Right atrium auricular region (tissue), 2 donors: ENCODE measurements at regions not wholly inside any gene's neighbourhood (a gene's known extent, or its start where the extent isn't known, plus 50 kb on each side); places are given as distances from the start of the nearest gene placed in this dataset.
"Not testable (repeated sequence)": the region's sequence is repeated elsewhere in the genome, so short reads cannot be mapped to it uniquely, and the experiment has no call there.

ENCODE experiments used
- DNase-seq: peaks from one replicate; pipeline ENCODE4 v3.0.0-alpha.2; 2019; ENCODE audit warnings: low spot score
- H3K27ac ChIP-seq, 2 donors: fragments of 200-600 bp; sonication (generic); 1 replicate in 1 of 2; 2 replicates in 1 of 2; pipeline ENCODE4 v1.5.1; 2016 to 2019
- H3K27me3 ChIP-seq, 2 donors: fragments of 200-600 bp; sonication (generic); one replicate each; pipeline versions ENCODE4 v1.5.1 to v1.6.0; 2017 to 2019
- H3K36me3 ChIP-seq: fragments of 200-600 bp; sonication (generic); one replicate; pipeline ENCODE4 v1.5.1; 2016
- H3K4me1 ChIP-seq, 2 donors: fragments of 200-600 bp; sonication (generic); one replicate each; pipeline versions ENCODE4 v1.5.1 to v1.6.0; 2017 to 2019
- H3K4me3 ChIP-seq, 2 donors: fragments of 200-600 bp; sonication (generic); 1 replicate in 1 of 2; 2 replicates in 1 of 2; pipeline ENCODE4 v1.5.1; 2017 to 2019; ENCODE audit warnings: mild to moderate bottlenecking in 1 of 2, moderate library complexity in 1 of 2
- H3K9me3 ChIP-seq, 2 donors: fragments of 200-600 bp; sonication (generic); one replicate each; pipeline ENCODE4 v1.5.1; 2019
- CTCF ChIP-seq, 2 donors: fragments of 200-600 bp; sonication (generic); IDR thresholded peaks; one replicate each; pipeline ENCODE4 v1.5.1; 2019; ENCODE audit warnings: antibody characterized with exemption in 2 of 2

- Histone ChIP-seq H3K9me3 (no peaks in the 10 kb centered on the region), H3K4me3 (no peak overlapping the region), H3K4me1 (no peaks in the 10 kb centered on the region), H3K36me3 (no peaks in the 10 kb centered on the region), H3K27ac (no peak overlapping the region), H3K27me3 (no peaks in the 10 kb centered on the region)
- TF ChIP-seq CTCF (IDR thresholded peaks at IDR 0.05), result no peak
- no peak for DNase-seq
These were observed 72.4 kb upstream of the PPP2R5C start for GRCh38 chr14:101689039-101689501.

DNA sequence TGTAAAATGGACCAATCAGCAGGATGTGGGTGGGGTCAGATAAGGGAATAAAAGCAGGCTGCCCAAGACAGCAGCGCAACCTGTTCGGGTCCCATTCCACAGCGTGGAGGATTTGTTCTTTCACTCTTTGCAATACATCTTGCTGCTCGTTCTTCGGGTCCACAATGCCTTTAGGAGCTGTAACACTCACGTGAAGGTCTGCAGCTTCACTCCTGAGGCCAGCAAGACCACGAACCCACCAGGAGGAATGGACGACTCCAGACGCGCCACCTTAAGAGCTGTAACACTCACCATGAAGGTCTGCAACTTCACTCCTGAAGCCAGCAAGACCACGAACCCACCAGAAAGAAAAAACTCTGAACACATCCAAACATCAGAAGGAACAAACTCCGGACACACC lies 71.5 kb upstream of the PPP2R5C start:
- DNase-seq, H3K27me3 ChIP-seq: not testable (repeated sequence)

GRCh38 chr14:101695659-101696058 lies 65.8 kb upstream of the PPP2R5C start:
- H3K27ac ChIP-seq, result no peak overlapping the region
- no peaks in the 10 kb centered on the region for H3K4me1 ChIP-seq
- no peak for DNase-seq
- no peak for TF ChIP-seq CTCF (IDR thresholded peaks at IDR 0.05)
- no peaks in the 10 kb centered on the region for H3K27me3 ChIP-seq
- no peaks in the 10 kb centered on the region for H3K36me3 ChIP-seq
- H3K9me3 ChIP-seq, result peaks cover 0 to 21% of the 10 kb centered on the region in 2 donors
- H3K4me3 ChIP-seq, result no peak overlapping the region

More for the DNA sequence above, 71.5 kb upstream of the PPP2R5C start:
- H3K36me3 ChIP-seq, H3K9me3 ChIP-seq, H3K27ac ChIP-seq, H3K4me3 ChIP-seq, H3K4me1 ChIP-seq: not testable (repeated sequence)

- Histone ChIP-seq H3K9me3 (no peaks in the 10 kb centered on the region), H3K27me3 (no peaks in the 10 kb centered on the region), H3K4me1 (peaks cover 0 to 26% of the 10 kb centered on the region in 2 donors), H3K36me3 (no peaks in the 10 kb centered on the region), H3K27ac (no peak overlapping the region), H3K4me3 (no peak overlapping the region)
- no peak for TF ChIP-seq CTCF (IDR thresholded peaks at IDR 0.05)
- no peak for DNase-seq
These were observed 57.4 kb upstream of the PPP2R5C start for GRCh38 chr14:101704140-101704539.

DNA sequence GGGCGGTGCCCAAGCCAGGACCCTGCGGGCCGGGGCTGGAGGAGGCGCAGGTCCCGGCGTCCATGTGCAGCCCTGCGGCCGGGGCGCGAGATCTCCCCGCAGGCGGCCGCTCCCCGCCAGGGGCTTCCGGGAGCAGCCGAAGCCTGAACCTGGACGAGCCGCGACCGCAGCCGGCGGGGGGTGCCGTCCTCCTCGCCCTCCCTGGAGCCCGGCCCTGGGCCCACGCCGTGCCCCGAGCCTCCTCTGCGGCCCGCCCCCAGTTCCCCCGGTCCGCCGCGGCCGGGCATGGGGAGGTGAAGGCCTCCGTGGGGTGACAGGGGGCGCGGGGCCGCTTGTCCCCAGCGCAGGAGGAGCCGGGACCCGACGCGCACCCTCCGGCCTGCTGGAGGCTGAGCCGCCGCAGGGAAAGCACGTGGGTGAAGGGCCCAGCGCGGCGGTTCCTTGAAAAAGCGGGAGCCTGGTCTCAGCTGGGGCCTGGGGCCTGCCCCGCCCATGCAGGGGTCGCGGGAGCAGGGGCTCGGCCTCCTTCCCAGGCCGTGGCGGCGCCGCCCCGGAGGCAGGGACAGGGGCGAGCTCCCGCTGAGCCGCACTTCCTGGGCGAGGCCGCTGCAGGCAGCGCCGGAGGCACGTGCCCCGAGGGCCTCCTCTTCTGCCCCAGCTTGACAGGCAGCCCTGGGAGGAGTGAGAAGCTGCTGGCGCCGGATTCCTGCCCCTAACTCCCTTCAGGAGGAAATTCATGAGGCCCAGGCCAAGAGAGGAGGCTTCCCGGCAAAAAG lies 55.6 kb upstream of the PPP2R5C start:
- TF ChIP-seq CTCF (IDR thresholded peaks at IDR 0.05), result peak in 1 of 2 donors; percentile 13
- no peaks in the 10 kb centered on the region for H3K36me3 ChIP-seq
- H3K27me3 ChIP-seq, result no peaks in the 10 kb centered on the region
- no peaks in the 10 kb centered on the region for H3K9me3 ChIP-seq
- H3K27ac ChIP-seq, result peak overlapping the region; percentile 74 to 75
- no peak for DNase-seq
- H3K4me1 ChIP-seq, result peaks cover 0 to 26% of the 10 kb centered on the region in 2 donors
- H3K4me3 ChIP-seq, result peak overlapping the region; percentile 21 to 54

- H3K4me1 ChIP-seq, result peaks cover 0 to 26% of the 10 kb centered on the region in 2 donors
- H3K27ac ChIP-seq, result peak overlapping the region; percentile 74 to 75
- H3K27me3 ChIP-seq, result no peaks in the 10 kb centered on the region
- H3K36me3 ChIP-seq, result no peaks in the 10 kb centered on the region
- no peak for TF ChIP-seq CTCF (IDR thresholded peaks at IDR 0.05)
- no peaks in the 10 kb centered on the region for H3K9me3 ChIP-seq
- peak overlapping the region in 1 of 2 donors; percentile 54 for H3K4me3 ChIP-seq
- no peak for DNase-seq
These were observed 54.9 kb upstream of the PPP2R5C start for GRCh38 chr14:101706509-101707067.
